ENCODE measurements at regions not wholly inside any gene's neighbourhood (a gene's known extent, or its start where the extent isn't known, plus 50 kb on each side); places are given as distances from the start of the nearest gene placed in this dataset.

- Histone ChIP-seq H3K36me3 (no peaks in the 10 kb centered on the region), H3K4me1 (no peaks in the 10 kb centered on the region), H3K27me3 (no peaks in the 10 kb centered on the region), H3K9me3 (no peaks in the 10 kb centered on the region), H3K27ac (no peak overlapping the region), H3K4me3 (no peak overlapping the region)
- no peak for TF ChIP-seq CTCF (IDR thresholded peaks at IDR 0.05)
- no peak for TF ChIP-seq POLR2A (IDR thresholded peaks at IDR 0.05)
- TF ChIP-seq EP300 (IDR thresholded peaks at IDR 0.05): no peak
- 38% methylated on average over 2 of the region's 2 CpGs for WGBS, 2 donors
- no peak for DNase-seq (ENCODE audit: low spot score in 2 of 2)
Measured at GRCh38 chr6:120392941-120393340, 941.3 kb downstream of the TBC1D32 start.

GRCh38 chr6:120384671-120385070 lies 949.6 kb downstream of the TBC1D32 start:
- Histone ChIP-seq H3K27ac (no peak overlapping the region), H3K4me1 (no peaks in the 10 kb centered on the region), H3K9me3 (no peaks in the 10 kb centered on the region), H3K4me3 (no peak overlapping the region), H3K27me3 (no peaks in the 10 kb centered on the region), H3K36me3 (no peaks in the 10 kb centered on the region)
- DNase-seq (ENCODE audit: low spot score in 2 of 2): no peak
- no peak for TF ChIP-seq EP300 (IDR thresholded peaks at IDR 0.05)
- TF ChIP-seq POLR2A (IDR thresholded peaks at IDR 0.05): no peak
- no peak for TF ChIP-seq CTCF (IDR thresholded peaks at IDR 0.05)

- Histone ChIP-seq H3K27me3 (no peaks in the 10 kb centered on the region), H3K9me3 (no peaks in the 10 kb centered on the region), H3K27ac (no peak overlapping the region), H3K36me3 (no peaks in the 10 kb centered on the region), H3K4me1 (no peaks in the 10 kb centered on the region), H3K4me3 (no peak overlapping the region)
- 86 to 92% methylated on average over 1 of the region's 1 CpG for WGBS, 2 donors
- TF ChIP-seq POLR2A (IDR thresholded peaks at IDR 0.05) (no peak), EP300 (IDR thresholded peaks at IDR 0.05) (no peak), CTCF (IDR thresholded peaks at IDR 0.05) (no peak)
- DNase-seq (ENCODE audit: low spot score in 2 of 2): no peak
Measured at GRCh38 chr6:120383681-120384080, 950.6 kb downstream of the TBC1D32 start.

GRCh38 chr6:120378582-120379220 lies 955.6 kb downstream of the TBC1D32 start:
- 39 to 44% methylated on average over 3 of the region's 3 CpGs for WGBS, 2 donors
- H3K27ac ChIP-seq: no peak overlapping the region
- no peaks in the 10 kb centered on the region for H3K27me3 ChIP-seq
- H3K4me1 ChIP-seq: no peaks in the 10 kb centered on the region
- H3K9me3 ChIP-seq: no peaks in the 10 kb centered on the region
- TF ChIP-seq POLR2A (IDR thresholded peaks at IDR 0.05) (no peak), CTCF (IDR thresholded peaks at IDR 0.05) (peak in 2 of 5 experiments; percentile 13 to 19), EP300 (IDR thresholded peaks at IDR 0.05) (no peak)
- no peak for DNase-seq (ENCODE audit: low spot score in 2 of 2)
- no peak overlapping the region for H3K4me3 ChIP-seq
- no peaks in the 10 kb centered on the region for H3K36me3 ChIP-seq

GRCh38 chr6:120373185-120373584 lies 961.1 kb downstream of the TBC1D32 start:
- 69 to 72% methylated on average over 2 of the region's 2 CpGs for WGBS, 2 donors
- TF ChIP-seq EP300 (IDR thresholded peaks at IDR 0.05) (no peak), CTCF (IDR thresholded peaks at IDR 0.05) (no peak), POLR2A (IDR thresholded peaks at IDR 0.05) (no peak)
- H3K4me3 ChIP-seq: no peak overlapping the region

More at GRCh38 chr6:120373185-120373584, 961.1 kb downstream of the TBC1D32 start:
- H3K4me1 ChIP-seq: no peaks in the 10 kb centered on the region
- H3K27me3 ChIP-seq: no peaks in the 10 kb centered on the region
- DNase-seq (ENCODE audit: low spot score in 2 of 2): no peak
- H3K27ac ChIP-seq: no peak overlapping the region
- no peaks in the 10 kb centered on the region for H3K9me3 ChIP-seq
- H3K36me3 ChIP-seq: no peaks in the 10 kb centered on the region

Data from tibial nerve (tissue), 4 donors.